SK-N-SH treated with all-trans-retinoic acid at 6 μM for 48 hours (cell line): ENCODE measurements at regions not wholly inside any gene's neighbourhood (a gene's known extent, or its start where the extent isn't known, plus 50 kb on each side); places are given as distances from the start of the nearest gene placed in this dataset.

Experiments used
- ATAC-seq: fragments of 200-7000 bp; cut with Tn5 transposase; 3 replicates; pipeline ENCODE4 v1.9.1; 2020; ENCODE audit warnings: mild to moderate bottlenecking, moderate library complexity
- ARNTL ChIP-seq: fragments of 450-650 bp; formaldehyde crosslinking; IDR thresholded peaks from 2 replicates; pipeline ENCODE4 v1.5.0; 2020; ENCODE audit warnings: low read depth, mild to moderate bottlenecking, moderate library complexity, borderline replicate concordance
- BACH2 ChIP-seq: fragments of 250-450 bp; sonication (Bioruptor Pico); IDR thresholded peaks from 2 replicates; pipeline ENCODE4 v1.9.0; 2021; ENCODE audit warnings: mild to moderate bottlenecking, borderline replicate concordance
- CSRNP3 ChIP-seq: fragments of 250-450 bp; sonication (Bioruptor Pico); IDR thresholded peaks from 2 replicates; pipeline ENCODE4 v1.5.1; 2021; ENCODE audit warnings: mild to moderate bottlenecking, moderate library complexity
- ESRRG ChIP-seq: fragments of 250-450 bp; sonication (Bioruptor Pico); IDR thresholded peaks from 2 replicates; pipeline ENCODE4 v1.6.1; 2021; ENCODE audit warnings: mild to moderate bottlenecking
- ISL1 ChIP-seq: fragments of 250-450 bp; sonication (Bioruptor Pico); IDR thresholded peaks from 2 replicates; pipeline ENCODE4 v2.1.2; 2022; ENCODE audit warnings: mild to moderate bottlenecking, moderate library complexity
- OSR1 ChIP-seq: fragments of 250-450 bp; sonication (Bioruptor Pico); IDR thresholded peaks from 2 replicates; pipeline ENCODE4 v1.8.0; 2022; ENCODE audit warnings: moderate library complexity, mild to moderate bottlenecking, inconsistent platforms
- SNAI2 ChIP-seq: fragments of 250-450 bp; sonication (Bioruptor Pico); IDR thresholded peaks from 2 replicates; pipeline ENCODE4 v1.5.0; 2020; ENCODE audit warnings: mild to moderate bottlenecking, moderate library complexity
- ZNF565 ChIP-seq: fragments of 450-650 bp; formaldehyde crosslinking; conservative IDR thresholded peaks from 2 replicates; pipeline ENCODE4 v1.5.0; 2020; ENCODE audit warnings: low read depth, mild to moderate bottlenecking, moderate library complexity
- ZNF70 ChIP-seq: fragments of 450-650 bp; formaldehyde crosslinking; IDR thresholded peaks from 2 replicates; pipeline ENCODE4 v1.5.0; 2020; ENCODE audit warnings: mild to moderate bottlenecking, moderate library complexity
- TF ChIP-seq, protein P1 (sequence below): fragments of 250-450 bp; sonication (Bioruptor Pico); IDR thresholded peaks from 2 replicates; pipeline ENCODE4 v1.5.0; 2020; ENCODE audit warnings: mild to moderate bottlenecking, moderate library complexity
- TF ChIP-seq, protein P2 (sequence below): fragments of 250-450 bp; sonication (Bioruptor Pico); IDR thresholded peaks from 2 replicates; pipeline ENCODE4 v1.8.0; 2021; ENCODE audit warnings: low read depth, mild to moderate bottlenecking, moderate library complexity, borderline replicate concordance

- TF ChIP-seq OSR1 (CRISPR knock-in tag) = no peak
- TF ChIP-seq, protein P1, sequence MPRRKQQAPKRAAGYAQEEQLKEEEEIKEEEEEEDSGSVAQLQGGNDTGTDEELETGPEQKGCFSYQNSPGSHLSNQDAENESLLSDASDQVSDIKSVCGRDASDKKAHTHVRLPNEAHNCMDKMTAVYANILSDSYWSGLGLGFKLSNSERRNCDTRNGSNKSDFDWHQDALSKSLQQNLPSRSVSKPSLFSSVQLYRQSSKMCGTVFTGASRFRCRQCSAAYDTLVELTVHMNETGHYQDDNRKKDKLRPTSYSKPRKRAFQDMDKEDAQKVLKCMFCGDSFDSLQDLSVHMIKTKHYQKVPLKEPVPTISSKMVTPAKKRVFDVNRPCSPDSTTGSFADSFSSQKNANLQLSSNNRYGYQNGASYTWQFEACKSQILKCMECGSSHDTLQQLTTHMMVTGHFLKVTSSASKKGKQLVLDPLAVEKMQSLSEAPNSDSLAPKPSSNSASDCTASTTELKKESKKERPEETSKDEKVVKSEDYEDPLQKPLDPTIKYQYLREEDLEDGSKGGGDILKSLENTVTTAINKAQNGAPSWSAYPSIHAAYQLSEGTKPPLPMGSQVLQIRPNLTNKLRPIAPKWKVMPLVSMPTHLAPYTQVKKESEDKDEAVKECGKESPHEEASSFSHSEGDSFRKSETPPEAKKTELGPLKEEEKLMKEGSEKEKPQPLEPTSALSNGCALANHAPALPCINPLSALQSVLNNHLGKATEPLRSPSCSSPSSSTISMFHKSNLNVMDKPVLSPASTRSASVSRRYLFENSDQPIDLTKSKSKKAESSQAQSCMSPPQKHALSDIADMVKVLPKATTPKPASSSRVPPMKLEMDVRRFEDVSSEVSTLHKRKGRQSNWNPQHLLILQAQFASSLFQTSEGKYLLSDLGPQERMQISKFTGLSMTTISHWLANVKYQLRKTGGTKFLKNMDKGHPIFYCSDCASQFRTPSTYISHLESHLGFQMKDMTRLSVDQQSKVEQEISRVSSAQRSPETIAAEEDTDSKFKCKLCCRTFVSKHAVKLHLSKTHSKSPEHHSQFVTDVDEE = no peak
- no peak for TF ChIP-seq ESRRG (CRISPR knock-in tag)
- TF ChIP-seq SNAI2 (CRISPR knock-in tag) = no peak
Measured at GRCh38 chrX:476724-477075, 90.0 kb upstream of the PPP2R3B start (continued).

DNA sequence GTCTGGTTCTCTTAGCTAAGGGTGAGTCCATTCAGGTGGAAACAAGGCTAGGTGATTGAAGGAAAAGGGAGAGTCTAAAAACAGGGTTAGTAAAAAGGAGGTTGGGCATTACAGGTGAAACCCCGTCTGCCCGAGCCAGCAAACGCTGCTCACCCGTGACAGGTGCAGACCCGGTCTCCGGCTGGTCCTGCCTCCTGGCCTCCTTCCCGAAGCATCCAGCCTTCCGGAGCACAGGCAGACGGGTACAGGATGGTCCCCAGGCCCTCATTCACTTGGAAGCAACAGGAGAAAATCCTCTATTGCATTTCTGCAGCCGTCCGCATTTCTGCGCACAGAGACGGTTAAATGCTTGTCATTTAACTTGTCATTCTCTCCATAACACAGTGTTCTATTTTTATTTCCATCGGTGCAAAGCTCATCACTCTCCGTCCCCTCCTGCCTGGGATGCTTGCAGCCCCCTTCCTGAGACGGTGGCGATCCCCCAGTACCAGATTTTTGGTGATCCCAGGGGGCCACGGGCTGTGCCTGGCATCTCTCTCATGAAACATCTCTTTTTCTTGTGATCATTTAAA lies 90.8 kb upstream of the PPP2R3B start:
- ATAC-seq = no peak
- TF ChIP-seq BACH2 (CRISPR knock-in tag) = no peak
- TF ChIP-seq, protein P2, sequence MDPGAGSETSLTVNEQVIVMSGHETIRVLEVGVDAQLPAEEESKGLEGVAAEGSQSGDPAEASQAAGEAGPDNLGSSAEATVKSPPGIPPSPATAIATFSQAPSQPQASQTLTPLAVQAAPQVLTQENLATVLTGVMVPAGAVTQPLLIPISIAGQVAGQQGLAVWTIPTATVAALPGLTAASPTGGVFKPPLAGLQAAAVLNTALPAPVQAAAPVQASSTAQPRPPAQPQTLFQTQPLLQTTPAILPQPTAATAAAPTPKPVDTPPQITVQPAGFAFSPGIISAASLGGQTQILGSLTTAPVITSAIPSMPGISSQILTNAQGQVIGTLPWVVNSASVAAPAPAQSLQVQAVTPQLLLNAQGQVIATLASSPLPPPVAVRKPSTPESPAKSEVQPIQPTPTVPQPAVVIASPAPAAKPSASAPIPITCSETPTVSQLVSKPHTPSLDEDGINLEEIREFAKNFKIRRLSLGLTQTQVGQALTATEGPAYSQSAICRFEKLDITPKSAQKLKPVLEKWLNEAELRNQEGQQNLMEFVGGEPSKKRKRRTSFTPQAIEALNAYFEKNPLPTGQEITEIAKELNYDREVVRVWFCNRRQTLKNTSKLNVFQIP (CRISPR knock-in tag) = no peak
- TF ChIP-seq, protein P1 = no peak

GRCh38 chrX:479273-479981 lies 92.7 kb upstream of the PPP2R3B start:
- no peak for ATAC-seq

More at GRCh38 chrX:479273-479981, 92.7 kb upstream of the PPP2R3B start:
- no peak for TF ChIP-seq ZNF70 (CRISPR knock-in tag)
- TF ChIP-seq, protein P2 (CRISPR knock-in tag) = no peak
- TF ChIP-seq, protein P1 = no peak
- TF ChIP-seq CSRNP3 (CRISPR knock-in tag) = no peak
- no peak for TF ChIP-seq ISL1
- TF ChIP-seq ZNF565 (CRISPR knock-in tag) = no peak
- no peak for TF ChIP-seq ESRRG (CRISPR knock-in tag)
- TF ChIP-seq ARNTL (CRISPR knock-in tag) = no peak
